ENCODE measurements at regions not wholly inside any gene's neighbourhood (a gene's known extent, or its start where the extent isn't known, plus 50 kb on each side); places are given as distances from the start of the nearest gene placed in this dataset.
A peak's percentile ranks its signal among the peaks of the same experiment; 100 is the strongest.

DNA sequence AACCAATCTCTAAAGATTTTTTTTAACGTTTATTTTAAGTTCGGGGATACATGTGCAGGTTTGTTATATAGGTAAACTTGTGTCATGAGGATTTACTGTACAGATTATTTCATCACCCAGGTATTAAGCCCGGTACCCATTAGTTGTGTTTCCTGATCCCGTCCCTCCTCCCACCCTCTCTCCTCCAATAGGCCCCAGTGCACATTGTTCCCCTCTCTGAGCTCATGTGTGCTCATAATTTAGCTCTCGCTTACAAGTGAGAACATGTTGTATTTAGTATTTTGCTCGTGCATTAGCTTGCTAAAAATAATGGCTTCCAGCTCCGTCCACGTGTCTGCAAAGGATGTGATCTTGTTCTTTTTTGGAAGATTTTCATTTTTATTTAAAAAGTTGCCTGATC, 2309.4 kb upstream of the AGA start:
- no peak for FAIRE-seq

DNA sequence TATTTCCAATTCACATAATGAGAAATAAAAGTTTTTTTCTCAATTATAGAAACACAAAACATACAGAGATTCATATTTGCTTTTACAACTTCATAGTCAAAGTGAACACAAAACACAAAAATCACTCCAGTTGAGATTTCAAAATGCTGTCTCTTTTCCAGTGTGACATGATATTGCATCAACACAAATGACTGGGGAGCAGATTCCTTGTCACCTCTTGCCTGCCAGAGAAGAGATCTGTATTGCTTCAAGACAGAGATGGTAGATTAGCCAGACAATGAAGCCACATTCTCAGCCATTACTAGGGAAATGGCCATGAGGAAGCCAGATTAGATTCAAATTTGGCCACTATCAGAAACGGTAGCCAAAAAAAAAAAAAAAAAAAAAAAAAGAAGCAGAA, 2313.1 kb upstream of the AGA start:
- FAIRE-seq = no peak

DNA sequence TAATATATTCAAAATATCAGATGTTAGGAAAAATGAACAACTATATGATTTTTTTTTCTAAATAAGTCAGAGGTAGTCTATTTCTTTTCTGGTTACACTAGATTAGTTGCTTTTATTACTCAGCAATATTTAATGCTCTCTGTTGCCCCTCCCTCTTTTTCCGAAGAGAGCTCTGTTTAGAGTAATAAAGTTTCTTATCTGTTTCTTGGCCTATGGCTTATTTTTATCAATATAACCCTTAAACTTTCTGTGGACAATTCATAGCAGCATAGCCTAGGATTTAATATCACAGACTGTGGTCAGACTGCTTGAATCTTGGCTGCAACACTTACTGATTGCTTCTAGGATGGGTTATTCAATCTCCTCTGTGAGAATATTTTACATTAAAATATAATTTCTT, 2315.4 kb upstream of the AGA start:
- FAIRE-seq = no peak

DNA sequence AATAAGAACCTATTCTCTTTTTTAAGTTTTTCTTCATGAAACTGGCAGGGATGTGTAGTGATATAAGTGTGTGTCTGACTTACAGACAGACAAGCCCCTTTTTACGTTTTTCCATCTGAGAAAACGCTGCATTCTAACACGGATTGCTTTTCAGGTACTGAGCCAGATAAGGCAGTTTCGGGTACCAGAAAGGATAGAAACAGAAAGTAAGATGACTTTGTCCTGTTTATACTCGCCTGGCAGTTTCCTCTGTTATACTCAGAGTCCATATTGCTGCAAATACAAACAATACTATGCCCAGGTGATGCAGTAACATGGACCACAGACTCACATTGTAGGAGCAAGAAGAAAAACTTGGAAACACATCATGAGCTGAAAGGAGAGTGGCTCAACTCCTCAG, 2320.6 kb upstream of the AGA start:
- FAIRE-seq = no peak

DNA sequence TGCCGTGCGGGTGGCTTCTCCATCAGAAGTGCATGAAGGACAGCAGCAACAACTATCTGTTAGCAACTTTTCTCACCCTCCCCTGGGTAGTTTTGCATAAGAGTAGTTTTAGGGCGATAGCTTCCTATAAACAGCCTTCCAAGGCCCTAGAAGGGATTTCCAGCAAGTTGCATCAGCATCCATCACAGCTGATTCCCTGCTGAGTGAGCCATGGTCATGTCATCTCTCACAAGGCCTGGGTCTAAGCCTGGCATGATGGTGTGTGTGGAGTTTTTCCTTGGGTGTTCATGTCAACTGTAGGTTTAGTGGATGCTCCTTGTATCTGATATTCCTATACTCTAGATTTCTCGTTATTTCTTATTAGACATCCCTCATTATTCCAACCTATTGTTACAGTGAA, 2324.7 kb upstream of the AGA start:
- FAIRE-seq = no peak

DNA sequence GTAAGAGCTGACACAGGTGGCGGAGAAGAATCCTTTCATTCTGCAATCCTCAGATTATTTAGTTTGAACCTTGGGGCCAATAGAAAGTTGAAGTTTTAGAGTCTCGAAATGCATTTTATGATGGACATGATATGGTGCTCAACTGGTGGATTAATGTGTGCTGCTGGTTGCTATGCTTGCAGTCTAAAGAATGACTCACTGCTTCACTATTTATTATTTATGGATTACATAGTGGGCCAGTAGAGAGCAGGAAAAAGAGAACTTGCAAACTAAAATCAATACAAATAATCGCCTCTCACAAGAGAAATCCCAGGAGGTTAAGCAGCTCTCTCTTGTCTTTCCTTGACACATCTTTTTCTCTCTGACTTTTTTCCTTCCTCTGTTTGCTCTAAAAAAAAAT, 2326.8 kb upstream of the AGA start:
- FAIRE-seq = no peak

DNA sequence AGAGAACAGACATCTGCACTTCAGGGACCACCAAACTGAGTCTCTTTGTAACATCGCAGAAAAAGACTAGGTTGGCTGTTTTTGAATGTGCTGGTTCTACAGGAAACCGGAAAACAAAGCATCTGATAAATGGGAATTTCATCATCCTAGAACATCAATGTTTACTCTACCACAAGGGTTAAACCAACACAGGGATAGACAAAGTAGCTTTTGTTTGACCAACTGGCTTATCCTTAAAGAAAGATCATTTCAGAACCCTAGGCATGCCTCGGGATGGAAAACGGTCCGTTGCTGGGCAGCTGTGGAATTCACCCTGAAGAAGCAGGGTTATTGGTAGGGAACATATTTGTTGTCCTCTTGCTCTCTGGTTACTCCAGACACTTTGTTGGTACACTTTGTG, 2355.5 kb upstream of the AGA start:
- FAIRE-seq = no peak

DNA sequence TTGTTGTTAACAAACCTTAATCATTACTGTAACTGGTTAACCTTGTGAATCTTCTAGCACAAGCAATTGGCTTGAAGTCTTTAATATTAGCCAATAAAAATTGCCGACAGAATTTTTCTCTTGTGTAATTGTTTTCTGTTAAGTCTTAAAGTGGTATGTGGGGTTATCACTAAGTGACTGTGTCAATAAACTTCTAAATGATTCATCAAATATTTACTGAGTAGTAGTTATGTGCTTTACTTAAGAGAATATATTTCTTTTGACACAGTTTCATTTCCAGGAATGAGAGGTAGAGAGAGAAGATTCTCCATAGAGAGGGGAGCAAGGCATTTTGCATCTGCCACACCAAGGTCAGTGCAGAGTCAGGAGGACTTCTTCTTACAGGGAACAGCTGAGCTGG, 2361.6 kb upstream of the AGA start:
- FAIRE-seq = no peak

DNA sequence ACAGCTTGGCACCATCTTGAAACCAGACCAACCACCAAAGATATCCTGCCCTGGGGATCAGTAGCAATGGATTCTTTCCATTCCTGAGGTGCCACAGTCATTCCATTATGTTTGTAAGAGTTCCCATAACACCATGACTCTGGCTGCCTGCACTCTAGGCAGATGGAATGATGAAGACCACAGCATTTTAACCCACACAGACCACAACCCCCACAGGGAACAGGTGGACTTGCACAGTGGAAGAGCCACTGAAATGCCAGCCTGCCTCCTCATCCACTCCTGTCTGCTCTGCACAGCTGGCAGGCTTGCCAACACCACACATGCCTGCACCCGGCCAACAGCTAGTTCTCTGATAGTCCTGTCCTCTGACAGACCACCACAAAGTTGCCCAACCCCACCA, 2362.2 kb upstream of the AGA start:
- FAIRE-seq = no peak

DNA sequence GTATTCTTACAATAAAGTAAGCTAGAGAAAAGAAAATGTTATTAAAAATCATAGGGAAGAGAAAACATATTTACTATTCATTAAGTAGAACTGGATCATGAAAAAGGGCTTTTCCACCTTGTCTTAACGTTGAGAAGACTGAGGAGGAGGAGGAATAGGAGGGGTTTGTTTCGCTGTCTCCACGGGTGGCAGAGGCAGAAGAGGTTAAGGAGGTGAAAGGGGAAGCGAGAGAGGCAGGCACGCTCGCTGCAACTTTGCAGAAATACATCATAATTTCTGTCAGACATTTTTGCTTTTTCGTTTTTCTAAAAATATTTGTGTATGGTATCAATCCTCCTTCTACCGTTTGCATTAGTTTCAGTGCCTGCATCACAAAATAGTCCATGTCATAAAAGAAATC, 2375.1 kb upstream of the AGA start:
- FAIRE-seq = no peak

DNA sequence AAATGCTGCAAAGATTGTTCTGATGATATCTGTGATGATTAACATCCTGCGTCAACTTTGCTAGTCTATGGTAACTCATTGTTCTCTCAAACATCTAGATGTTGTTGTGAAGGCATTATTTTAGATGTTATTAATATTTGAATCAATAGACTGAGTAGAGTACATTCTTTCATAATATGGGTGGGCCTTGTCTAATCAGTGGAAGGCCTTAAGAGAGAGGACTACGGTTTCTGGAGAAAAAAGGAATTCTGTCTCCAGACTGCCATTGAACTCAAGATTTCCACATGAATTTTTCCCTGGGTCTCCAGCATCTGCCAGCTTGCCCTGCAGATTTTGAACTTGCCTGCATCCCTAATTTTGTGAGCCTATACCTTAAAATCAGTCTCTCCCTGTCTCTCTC, 2381.1 kb upstream of the AGA start:
- no peak for FAIRE-seq

DNA sequence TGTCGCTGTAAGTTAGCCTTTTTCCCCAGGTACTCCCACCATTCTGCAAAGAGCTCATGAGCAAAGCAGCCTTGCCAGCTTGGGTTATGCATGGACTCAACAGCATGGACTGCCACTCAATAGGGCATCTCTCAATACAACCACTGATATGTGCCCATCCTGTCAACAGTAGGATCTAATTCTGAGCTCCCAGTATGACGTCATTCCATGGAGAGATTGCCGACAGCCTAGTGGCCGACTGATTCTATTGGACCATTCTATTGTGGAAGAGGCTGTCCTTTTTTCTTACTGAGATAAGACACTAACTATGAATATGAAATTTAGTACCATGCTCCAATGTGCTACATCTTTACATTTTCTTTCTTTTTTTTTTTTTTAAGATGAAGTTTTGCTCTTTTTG, 2389.0 kb upstream of the AGA start:
- no peak for FAIRE-seq

DNA sequence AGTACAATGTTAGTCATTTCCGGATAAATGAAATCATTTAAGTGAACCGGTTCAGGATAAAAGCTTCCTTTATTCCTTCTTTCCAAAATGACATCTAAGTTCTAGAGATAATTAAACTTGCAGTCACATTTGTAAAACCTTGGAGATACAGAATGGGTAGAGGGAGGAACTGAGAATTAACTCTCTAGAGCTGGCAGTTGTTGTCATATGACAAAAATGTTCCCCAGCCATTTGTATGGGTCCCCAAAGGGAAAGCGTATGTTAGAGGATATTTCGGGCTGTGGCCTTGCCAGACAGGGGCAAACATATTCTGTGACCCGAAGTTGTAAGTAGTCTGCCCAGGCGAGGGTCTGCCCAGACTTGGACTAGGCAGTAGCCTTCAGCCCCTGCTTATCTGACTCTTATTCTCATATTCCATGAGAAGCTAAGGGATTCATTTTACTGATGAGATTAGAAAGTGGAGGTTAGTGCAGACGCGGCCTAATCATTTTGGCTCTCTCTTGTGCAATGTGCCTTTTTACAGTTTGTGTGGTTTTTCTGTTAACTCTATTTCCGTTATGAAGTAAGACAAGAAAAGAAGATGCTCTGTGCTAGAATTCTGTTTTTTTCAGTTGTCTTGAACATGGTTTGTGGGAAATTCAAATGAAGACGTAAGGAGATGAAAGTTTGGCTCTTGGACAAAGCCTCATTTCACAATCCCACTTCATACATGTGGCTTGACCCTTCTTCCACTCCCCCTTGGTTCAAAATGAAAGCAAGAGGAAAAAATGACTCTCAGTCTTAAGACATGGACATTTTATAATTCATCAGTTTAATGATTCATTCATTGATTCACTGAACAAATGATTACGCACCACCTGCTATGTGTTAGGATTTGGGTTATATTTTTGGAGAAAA, 2394.2 kb upstream of the AGA start:
- no peak for FAIRE-seq

DNA sequence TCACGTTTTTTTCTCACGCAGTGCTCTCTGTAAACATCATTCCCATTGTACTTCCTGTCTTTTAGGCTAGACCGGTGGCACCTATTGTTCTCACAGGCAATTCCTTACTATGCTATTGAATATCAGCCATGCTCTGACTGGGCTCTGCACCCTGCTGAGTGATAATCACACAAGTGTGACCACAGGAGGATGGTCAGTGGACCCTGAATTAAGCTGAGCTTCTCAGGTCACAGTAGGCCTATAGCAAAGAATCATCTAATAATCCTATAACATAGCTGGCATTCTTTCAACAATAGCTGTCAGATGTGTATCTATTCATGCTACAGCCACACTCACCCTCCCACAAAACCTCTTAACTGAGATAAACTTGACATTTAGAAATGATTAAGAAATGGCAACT, 2399.8 kb upstream of the TENM3 start:
- no peak for FAIRE-seq

DNA sequence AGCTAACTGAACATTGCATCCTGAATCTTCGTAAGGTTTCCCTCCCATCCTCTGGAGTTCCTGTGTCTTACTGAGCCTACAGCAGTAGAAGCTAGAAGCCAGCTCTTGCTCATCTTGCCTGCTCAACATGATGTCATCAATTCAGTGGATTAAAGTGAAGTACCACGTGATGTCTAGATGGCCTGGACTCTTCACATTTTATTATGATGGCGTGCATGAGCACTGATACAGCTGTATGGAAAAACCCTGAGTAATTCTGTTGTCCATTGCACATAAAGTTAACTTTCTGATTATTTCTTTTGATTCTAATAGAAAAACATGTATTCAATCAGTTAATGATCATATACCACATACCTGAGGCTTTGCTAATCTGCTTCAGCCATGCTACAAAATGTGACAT, 2387.7 kb upstream of the TENM3 start:
- FAIRE-seq = no peak

DNA sequence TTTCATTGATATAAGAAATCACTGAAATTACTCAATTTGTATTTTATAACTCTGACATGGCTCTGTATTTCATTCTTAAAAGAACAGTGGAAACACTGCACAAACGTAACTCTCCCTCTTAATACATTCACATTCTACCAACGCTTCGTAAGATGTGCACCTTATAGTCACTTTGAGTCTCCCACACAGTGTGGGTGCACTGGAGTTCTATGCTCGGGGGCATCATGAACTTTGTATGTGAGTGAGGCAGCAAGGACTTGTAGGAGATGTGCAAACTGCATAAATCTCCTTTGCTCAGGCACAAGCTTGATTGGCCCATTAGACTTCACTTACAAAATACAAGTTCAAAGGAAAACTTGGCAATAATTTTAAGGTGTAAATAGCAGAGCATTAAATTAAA, 2385.0 kb upstream of the TENM3 start:
- FAIRE-seq = no peak

DNA sequence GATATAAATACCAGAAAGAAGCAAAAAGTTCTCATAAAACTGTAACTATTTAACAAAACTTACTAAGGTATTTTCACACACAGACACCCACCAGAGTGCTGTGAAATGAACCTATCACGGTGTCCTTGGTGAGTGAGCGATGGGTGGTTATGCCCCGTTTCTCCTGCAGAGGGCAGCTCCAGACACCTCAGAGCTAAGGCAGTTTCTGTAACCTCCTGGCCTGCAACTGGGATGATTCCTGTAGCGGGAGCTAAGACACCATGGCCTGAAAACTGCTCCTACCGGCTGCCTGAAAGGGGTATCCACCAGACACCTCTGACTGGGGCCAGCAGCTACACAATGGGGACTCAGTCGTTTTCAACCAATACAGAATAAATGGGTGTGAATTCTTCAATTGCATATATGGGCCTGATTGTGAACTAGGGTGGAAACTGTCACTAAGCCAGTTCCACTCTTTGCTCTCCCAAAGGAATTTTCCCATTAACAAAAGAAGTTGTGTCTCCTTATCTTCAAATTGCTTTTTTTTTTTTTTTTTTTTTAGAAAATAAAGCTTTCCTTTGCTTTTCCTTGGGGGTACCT, 2375.8 kb upstream of the TENM3 start:
- peak; percentile 81 for FAIRE-seq

DNA sequence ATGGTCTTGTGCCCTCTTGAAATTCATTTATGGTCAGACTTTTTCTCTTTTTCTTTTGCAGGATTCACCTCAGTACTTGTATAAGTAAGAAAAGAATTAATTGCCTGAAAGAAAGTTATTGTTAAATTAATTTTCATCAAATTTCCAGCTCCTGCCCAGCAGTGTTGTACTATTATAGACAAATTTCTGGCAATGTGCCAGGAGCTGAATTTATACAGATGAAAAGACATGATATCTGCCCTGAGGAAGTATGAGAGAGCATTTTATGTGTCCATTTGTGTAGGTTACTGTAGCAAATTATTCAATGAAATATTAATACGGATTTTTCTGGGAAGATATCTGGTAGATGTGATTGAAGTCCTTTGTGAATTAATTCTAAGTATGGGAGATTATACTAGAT, 2371.5 kb upstream of the TENM3 start:
- FAIRE-seq = no peak

DNA sequence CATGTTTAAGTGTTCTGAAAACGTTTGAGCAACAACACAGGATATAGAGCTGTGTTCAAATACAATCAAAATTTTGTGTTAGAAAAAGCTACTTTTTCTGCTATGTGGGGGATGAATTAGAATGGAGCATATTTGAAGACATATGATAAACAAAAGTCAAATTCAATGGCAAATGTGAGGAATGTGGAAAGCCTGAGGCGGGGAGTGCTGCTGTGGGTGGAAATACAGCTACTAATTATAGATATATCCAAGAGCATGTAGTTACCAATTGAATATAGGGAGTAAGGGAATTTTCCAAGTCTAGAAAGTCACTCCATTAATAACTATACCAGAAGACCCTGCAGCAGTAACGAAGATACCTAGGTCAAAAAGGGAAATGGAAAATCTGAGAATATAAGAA, 2370.4 kb upstream of the TENM3 start:
- no peak for FAIRE-seq

DNA sequence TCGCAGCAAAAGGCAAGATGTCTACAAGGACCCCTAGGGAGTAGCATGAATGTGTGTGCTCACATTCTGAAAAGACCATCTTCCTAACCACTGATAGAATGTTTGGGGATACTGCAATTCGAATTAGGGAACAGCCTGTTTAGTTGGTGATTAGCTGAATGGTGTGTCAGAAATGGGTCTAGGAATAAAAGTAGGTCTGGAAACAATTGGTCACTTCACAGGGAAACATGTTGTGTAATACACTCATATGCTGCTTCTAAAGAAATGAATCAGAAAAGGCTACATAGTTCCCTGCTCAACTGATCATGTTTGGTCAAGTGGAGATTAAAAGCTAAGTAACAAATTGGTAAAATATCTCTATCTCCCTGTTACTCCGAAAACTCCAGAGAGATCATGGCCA, 2362.4 kb upstream of the TENM3 start:
- FAIRE-seq = no peak

DNA sequence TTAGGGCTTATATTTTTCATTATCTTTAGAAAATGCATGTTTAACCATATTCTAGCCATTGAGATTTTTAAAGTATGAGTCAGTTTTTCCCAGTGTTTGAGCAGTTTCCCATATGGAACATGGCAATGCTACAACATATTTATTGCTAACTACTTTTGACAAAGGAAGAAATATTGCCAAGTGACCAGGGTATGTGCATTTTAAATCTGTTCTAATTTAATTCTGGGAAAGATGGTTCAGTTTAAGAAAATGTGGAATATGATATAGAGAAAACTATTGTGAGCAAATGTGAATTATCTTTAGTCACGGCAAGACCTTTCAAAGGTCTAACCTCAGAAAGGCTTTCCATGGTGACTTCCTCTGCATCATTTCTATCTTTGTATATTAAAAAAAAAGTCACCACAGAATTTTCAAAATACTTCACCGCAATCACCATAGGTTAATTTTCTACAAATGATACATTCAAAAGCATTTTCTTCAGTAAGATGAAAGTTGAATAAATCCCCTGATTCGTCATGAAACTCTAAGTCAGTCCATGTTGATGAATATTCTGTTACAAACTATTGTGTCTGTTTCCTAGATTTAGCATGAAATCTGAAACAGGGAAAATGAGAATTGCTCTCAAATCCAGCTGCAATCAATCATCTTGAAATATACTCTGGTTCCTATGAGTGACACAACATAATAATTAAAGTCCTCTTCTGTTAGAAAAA, 2349.0 kb upstream of the TENM3 start:
- no peak for FAIRE-seq

DNA sequence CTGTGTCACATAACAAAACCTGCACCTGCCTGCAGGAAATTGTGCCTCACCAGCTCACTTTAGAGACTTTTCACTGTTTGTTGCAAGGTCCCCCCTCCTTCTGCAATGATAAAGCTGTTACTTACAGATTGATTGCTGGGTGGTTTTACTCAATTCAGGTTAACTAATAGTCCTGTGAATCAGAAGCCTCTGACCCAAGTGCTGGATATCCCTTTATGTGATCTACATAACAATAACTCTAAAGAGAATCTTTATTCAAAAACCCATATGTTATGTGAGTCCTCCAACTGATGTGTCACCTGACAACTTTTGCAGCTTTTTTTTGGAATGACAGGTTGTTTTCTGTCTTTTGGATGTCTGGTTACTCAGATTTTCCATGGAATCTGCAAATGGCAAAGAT, 2323.6 kb upstream of the TENM3 start:
- FAIRE-seq = no peak

DNA sequence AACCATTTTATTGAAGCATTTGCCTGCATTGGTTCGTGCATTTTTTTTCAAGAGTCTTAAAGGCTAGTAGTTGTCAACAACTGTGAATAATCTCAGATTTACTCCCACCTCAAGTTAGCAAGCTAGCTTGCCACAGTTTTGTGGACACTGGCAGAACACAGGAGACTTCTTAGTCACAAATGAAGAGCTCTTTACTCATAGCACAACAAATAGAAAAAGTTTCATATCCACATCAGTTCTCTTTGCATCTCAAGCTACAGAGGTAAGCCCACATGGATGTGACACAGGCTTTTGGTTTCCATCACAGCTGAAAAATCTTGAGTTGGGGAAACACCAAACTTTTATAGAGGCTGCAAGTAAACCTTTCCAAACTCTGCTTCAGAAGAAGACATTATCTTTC, 2315.7 kb upstream of the TENM3 start:
- FAIRE-seq = no peak

DNA sequence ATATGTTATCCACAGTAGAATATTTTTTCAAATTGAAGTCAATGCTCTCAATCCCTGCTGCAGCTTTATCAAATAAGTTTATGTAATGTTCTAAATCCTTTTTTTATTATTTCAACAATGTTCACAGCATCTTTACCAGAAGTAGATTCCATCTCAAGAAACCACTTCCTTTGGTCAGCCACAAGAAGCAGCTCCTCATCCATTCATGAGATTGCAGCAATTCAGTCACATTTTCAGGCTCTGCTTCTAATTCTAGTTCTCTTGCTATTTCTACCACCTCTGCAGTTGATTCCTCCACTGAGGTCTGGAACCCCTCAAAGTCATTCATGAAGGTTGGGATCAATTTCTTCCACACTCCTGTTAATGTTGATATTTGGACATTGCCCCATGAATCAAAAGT, 2301.3 kb upstream of the TENM3 start:
- no peak for FAIRE-seq

Measured in G401.6 (cell line).